CD4-positive, alpha-beta memory T cell (primary cell): ENCODE measurements at regions not wholly inside any gene's neighbourhood (a gene's known extent, or its start where the extent isn't known, plus 50 kb on each side); places are given as distances from the start of the nearest gene placed in this dataset.
A peak's percentile ranks its signal among the peaks of the same experiment; 100 is the strongest.

Source experiments
- CTCF ChIA-PET: fragments of 350-600 bp; sonication (Branson Sonifier 250); formaldehyde crosslinking; loops from one replicate; lab custom pipeline; 2021; ENCODE audit warnings: inconsistent platforms; ENCODE audit not compliant: partially characterized antibody; lab: Charles Lee
- POLR2A ChIA-PET: fragments of 350-600 bp; sonication (Branson Sonifier 250); formaldehyde crosslinking; loops from one replicate; lab custom pipeline; 2021; ENCODE audit not compliant: partially characterized antibody; lab: Charles Lee
- DNase-seq, 5 donors: peaks; one replicate each; pipeline versions ENCODE4 v3.0.0 to v3.0.0-alpha.2; 2020 to 2022; ENCODE audit warnings: mixed read lengths in 1 of 5
- H3K27ac ChIP-seq: one replicate; pipeline ENCODE4 v1.7.0; 2013; ENCODE audit warnings: low read depth, low read length
- H3K27me3 ChIP-seq: 2 replicates; pipeline ENCODE4 v1.7.0; 2013; ENCODE audit warnings: mild to moderate bottlenecking, low read length, moderate library complexity; ENCODE audit not compliant: insufficient read depth
- H3K36me3 ChIP-seq: 2 replicates; pipeline ENCODE4 v1.7.0; 2013; ENCODE audit warnings: mild to moderate bottlenecking, low read length, moderate library complexity; ENCODE audit not compliant: insufficient read depth
- H3K4me1 ChIP-seq: 2 replicates; pipeline ENCODE4 v1.7.0; 2013; ENCODE audit warnings: mild to moderate bottlenecking, low read length, moderate library complexity; ENCODE audit not compliant: insufficient read depth
- H3K4me3 ChIP-seq, 2 donors: one replicate each; pipeline ENCODE4 v1.7.0; 2013; ENCODE audit warnings: low read length in 2 of 2, mild to moderate bottlenecking in 1 of 2
- H3K9me3 ChIP-seq, 2 donors: one replicate each; pipeline ENCODE4 v1.7.0; 2013; ENCODE audit warnings: low read length in 2 of 2, control low read depth in 1 of 2; ENCODE audit not compliant: control insufficient read depth in 1 of 2
- H3K27ac Mint-ChIP-seq, 7 donors: one replicate each; pipeline ENCODE4 v1.8.0; 2020 to 2021; ENCODE audit warnings: mixed read lengths in 7 of 7, mild to moderate bottlenecking in 6 of 7, inconsistent platforms in 3 of 7, moderate library complexity in 3 of 7
- H3K27me3 Mint-ChIP-seq, 2 donors: one replicate each; pipeline ENCODE4 v1.8.0; 2020 to 2021; ENCODE audit warnings: mixed read lengths in 2 of 2
- H3K36me3 Mint-ChIP-seq, 2 donors: one replicate each; pipeline ENCODE4 v1.8.0; 2020 to 2021; ENCODE audit warnings: mixed read lengths in 2 of 2, inconsistent platforms in 1 of 2, mild to moderate bottlenecking in 1 of 2
- H3K4me1 Mint-ChIP-seq, 4 donors: one replicate each; pipeline ENCODE4 v1.8.0; 2020 to 2021; ENCODE audit warnings: mixed read lengths in 4 of 4, mild to moderate bottlenecking in 1 of 4
- H3K4me3 Mint-ChIP-seq, 8 donors: one replicate each; pipeline ENCODE4 v1.8.0; 2020 to 2021; ENCODE audit warnings: mixed read lengths in 8 of 8, mild to moderate bottlenecking in 7 of 8, moderate library complexity in 6 of 8, inconsistent platforms in 3 of 8
- H3K9me3 Mint-ChIP-seq, 8 donors: one replicate each; pipeline ENCODE4 v1.8.0; 2020 to 2021; ENCODE audit warnings: mixed read lengths in 8 of 8, mild to moderate bottlenecking in 5 of 8, inconsistent platforms in 3 of 8, moderate library complexity in 1 of 8
- intact Hi-C: fragments of 100-400 bp; cut with micrococcal nuclease; formaldehyde crosslinking; loops from one replicate; pipeline ENCODE4 v1.15.1; 2023

- no peak for DNase-seq
- H3K27me3 Mint-ChIP-seq = no peaks in the 10 kb centered on the region
- CTCF ChIA-PET = interaction anchor here (0.6 to 7.5 kb wide), 7 partner anchors 9 to 1078 kb away, joined by 3 to 87 read pairs (median 5); no protein-coding TSS in a partner anchor
Measured at GRCh38 chr14:98185036-98185435, 1087.0 kb downstream of the BCL11B start.

GRCh38 chr14:98186140-98186539 is 1085.9 kb downstream of the BCL11B start:
- H3K27me3 ChIP-seq = no peaks in the 10 kb centered on the region
- ChIA-PET POLR2A (interaction anchor here (1.2 to 19.1 kb wide), 10 partner anchors 7 to 1080 kb away, joined by 3 to 475 read pairs (median 62); partner anchors contain the start of gene BCL11B), CTCF (interaction anchor here (0.8 to 7.5 kb wide), 8 partner anchors 10 to 1077 kb away, joined by 3 to 87 read pairs (median 8); no protein-coding TSS in a partner anchor)
- H3K4me3 ChIP-seq = peak overlapping the region in 1 of 2 donors; percentile 9
- H3K27ac Mint-ChIP-seq = peak overlapping the region; percentile 84 to 98 (median 96)
- H3K4me1 ChIP-seq = peaks cover 100% of the 10 kb centered on the region
- H3K9me3 Mint-ChIP-seq = no peaks in the 10 kb centered on the region
- H3K4me3 Mint-ChIP-seq = peak overlapping the region in 7 of 8 donors; percentile 44 to 83 (median 73)
- intact Hi-C loops = loop anchor here (5.0 kb wide), 3 partner anchors 44 to 1006 kb away; no protein-coding TSS in a partner anchor
- H3K27me3 Mint-ChIP-seq = no peaks in the 10 kb centered on the region
- DNase-seq = no peak
- H3K4me1 Mint-ChIP-seq = peaks cover 88 to 100% (median 95%) of the 10 kb centered on the region in 4 donors
- H3K36me3 ChIP-seq = no peaks in the 10 kb centered on the region
- H3K27ac ChIP-seq = peak overlapping the region; percentile 65
- H3K9me3 ChIP-seq = no peaks in the 10 kb centered on the region
- peaks cover 0 to 4% of the 10 kb centered on the region in 2 donors for H3K36me3 Mint-ChIP-seq

More at GRCh38 chr14:98185036-98185435, 1087.0 kb downstream of the BCL11B start:
- H3K27ac Mint-ChIP-seq = peak overlapping the region; percentile 84 to 98 (median 96)
- peak overlapping the region; percentile 44 to 83 (median 78) for H3K4me3 Mint-ChIP-seq
- H3K36me3 ChIP-seq = no peaks in the 10 kb centered on the region
- peaks cover 82 to 98% (median 91%) of the 10 kb centered on the region in 4 donors for H3K4me1 Mint-ChIP-seq
- H3K27ac ChIP-seq = peak overlapping the region; percentile 46
- no peaks in the 10 kb centered on the region for H3K27me3 ChIP-seq
- no peaks in the 10 kb centered on the region for H3K9me3 Mint-ChIP-seq
- peaks cover 97% of the 10 kb centered on the region for H3K4me1 ChIP-seq
- H3K4me3 ChIP-seq = peak overlapping the region; percentile 20 to 25
- intact Hi-C loops = loop anchor here (5.0 kb wide), 3 partner anchors 43 to 1007 kb away; no protein-coding TSS in a partner anchor
- no peaks in the 10 kb centered on the region for H3K9me3 ChIP-seq
- POLR2A ChIA-PET = interaction anchor here (0.8 to 19.1 kb wide), 11 partner anchors 13 to 1081 kb away, joined by 3 to 475 read pairs (median 40); partner anchors contain the start of gene BCL11B
- H3K36me3 Mint-ChIP-seq = peaks cover 0 to 6% of the 10 kb centered on the region in 2 donors

- Histone ChIP-seq H3K27ac (peak overlapping the region; percentile 65), H3K36me3 (no peaks in the 10 kb centered on the region), H3K4me3 (peak overlapping the region in 1 of 2 donors; percentile 6), H3K4me1 (peaks cover 100% of the 10 kb centered on the region), H3K9me3 (no peaks in the 10 kb centered on the region), H3K27me3 (no peaks in the 10 kb centered on the region)
- CTCF ChIA-PET = interaction anchor here (0.9 to 7.5 kb wide), 7 partner anchors 9 to 1079 kb away, joined by 3 to 87 read pairs (median 9); no protein-coding TSS in a partner anchor
- no peak for DNase-seq
- H3K27me3 Mint-ChIP-seq = no peaks in the 10 kb centered on the region
- POLR2A ChIA-PET = interaction anchor here (0.7 to 19.1 kb wide), 12 partner anchors 9 to 1079 kb away, joined by 3 to 475 read pairs (median 28); partner anchors contain the start of gene BCL11B
- intact Hi-C loops = loop anchor here (5.0 kb wide), 3 partner anchors 45 to 1005 kb away; no protein-coding TSS in a partner anchor
- H3K4me3 Mint-ChIP-seq = peak overlapping the region in 7 of 8 donors; percentile 18 to 85 (median 70)
- peaks cover 87 to 100% (median 97%) of the 10 kb centered on the region in 4 donors for H3K4me1 Mint-ChIP-seq
- no peaks in the 10 kb centered on the region for H3K9me3 Mint-ChIP-seq
- peaks cover 0 to 4% of the 10 kb centered on the region in 2 donors for H3K36me3 Mint-ChIP-seq
- H3K27ac Mint-ChIP-seq = peak overlapping the region; percentile 84 to 98 (median 94)
Measured at GRCh38 chr14:98187281-98187680, 1084.7 kb downstream of the BCL11B start.

- ChIA-PET POLR2A (interaction anchor here (0.6 to 19.1 kb wide), 30 partner anchors 8 to 1209 kb away, joined by 3 to 475 read pairs (median 5); partner anchors contain the start of gene BCL11B), CTCF (interaction anchor here (0.7 to 5.5 kb wide), 13 partner anchors 8 to 1086 kb away, joined by 3 to 58 read pairs (median 4); partner anchors contain the start of gene BCL11B)
- no peaks in the 10 kb centered on the region for H3K9me3 Mint-ChIP-seq
- H3K4me3 Mint-ChIP-seq = peak overlapping the region; percentile 67 to 85 (median 80)
- peaks cover 100% of the 10 kb centered on the region for H3K4me1 ChIP-seq
- peak in 1 of 5 donors; percentile 39 for DNase-seq
- no peaks in the 10 kb centered on the region for H3K9me3 ChIP-seq
- H3K4me1 Mint-ChIP-seq = peaks cover 84 to 100% (median 94%) of the 10 kb centered on the region in 4 donors
- intact Hi-C loops = loop anchor here (1.0 to 5.0 kb wide), 10 partner anchors 9 to 1084 kb away; partner anchors contain the start of gene BCL11B
- no peaks in the 10 kb centered on the region for H3K36me3 Mint-ChIP-seq
- H3K27me3 ChIP-seq = no peaks in the 10 kb centered on the region
- peak overlapping the region; percentile 84 to 98 (median 94) for H3K27ac Mint-ChIP-seq
- peak overlapping the region; percentile 65 for H3K27ac ChIP-seq
- H3K36me3 ChIP-seq = no peaks in the 10 kb centered on the region
- H3K4me3 ChIP-seq = peak overlapping the region; percentile 38 to 42
- H3K27me3 Mint-ChIP-seq = no peaks in the 10 kb centered on the region
Measured at GRCh38 chr14:98189062-98189461, 1082.9 kb downstream of the BCL11B start.

GRCh38 chr14:98189511-98189910 is 1082.5 kb downstream of the BCL11B start:
- H3K9me3 Mint-ChIP-seq = no peaks in the 10 kb centered on the region
- peak overlapping the region; percentile 67 to 85 (median 80) for H3K4me3 Mint-ChIP-seq
- Histone ChIP-seq H3K27ac (peak overlapping the region; percentile 65), H3K27me3 (no peaks in the 10 kb centered on the region), H3K36me3 (no peaks in the 10 kb centered on the region), H3K4me3 (peak overlapping the region; percentile 38 to 42), H3K9me3 (no peaks in the 10 kb centered on the region), H3K4me1 (peaks cover 99% of the 10 kb centered on the region)
- H3K36me3 Mint-ChIP-seq = no peaks in the 10 kb centered on the region
- intact Hi-C loops = loop anchor here (1.0 to 5.0 kb wide), 10 partner anchors 9 to 1083 kb away; partner anchors contain the start of gene BCL11B
- DNase-seq = peak; percentile 65 to 82 (median 77)
- CTCF ChIA-PET = interaction anchor here (0.7 to 5.5 kb wide), 10 partner anchors 13 to 1085 kb away, joined by 3 to 58 read pairs (median 4); no protein-coding TSS in a partner anchor
- peaks cover 85 to 100% (median 94%) of the 10 kb centered on the region in 4 donors for H3K4me1 Mint-ChIP-seq
- peak overlapping the region; percentile 84 to 98 (median 94) for H3K27ac Mint-ChIP-seq
- H3K27me3 Mint-ChIP-seq = no peaks in the 10 kb centered on the region
- POLR2A ChIA-PET = interaction anchor here (0.6 to 19.1 kb wide), 31 partner anchors 8 to 1209 kb away, joined by 3 to 475 read pairs (median 5); partner anchors contain the start of gene BCL11B

GRCh38 chr14:98189944-98190343 is 1082.1 kb downstream of the BCL11B start:
- Histone ChIP-seq H3K36me3 (no peaks in the 10 kb centered on the region), H3K4me3 (peak overlapping the region; percentile 13 to 42), H3K27ac (peak overlapping the region; percentile 65), H3K9me3 (no peaks in the 10 kb centered on the region), H3K27me3 (no peaks in the 10 kb centered on the region), H3K4me1 (peaks cover 99% of the 10 kb centered on the region)
- no peak for DNase-seq
- Mint-ChIP-seq H3K4me1 (peaks cover 85 to 100% (median 93%) of the 10 kb centered on the region in 4 donors), H3K36me3 (no peaks in the 10 kb centered on the region), H3K4me3 (peak overlapping the region; percentile 67 to 85 (median 80)), H3K27ac (peak overlapping the region; percentile 84 to 98 (median 94)), H3K27me3 (no peaks in the 10 kb centered on the region), H3K9me3 (no peaks in the 10 kb centered on the region)
- ChIA-PET CTCF (interaction anchor here (0.7 to 5.5 kb wide), 8 partner anchors 14 to 1085 kb away, joined by 4 to 58 read pairs (median 6); no protein-coding TSS in a partner anchor), POLR2A (interaction anchor here (0.6 to 19.1 kb wide), 27 partner anchors 8 to 1208 kb away, joined by 3 to 475 read pairs (median 5); partner anchors contain the start of gene BCL11B)
- intact Hi-C loops = loop anchor here (1.0 to 5.0 kb wide), 10 partner anchors 8 to 1083 kb away; partner anchors contain the start of gene BCL11B
